ENCODE measurements at regions not wholly inside any gene's neighbourhood (a gene's known extent, or its start where the extent isn't known, plus 50 kb on each side); places are given as distances from the start of the nearest gene placed in this dataset.
A peak's percentile ranks its signal among the peaks of the same experiment; 100 is the strongest.

DNA sequence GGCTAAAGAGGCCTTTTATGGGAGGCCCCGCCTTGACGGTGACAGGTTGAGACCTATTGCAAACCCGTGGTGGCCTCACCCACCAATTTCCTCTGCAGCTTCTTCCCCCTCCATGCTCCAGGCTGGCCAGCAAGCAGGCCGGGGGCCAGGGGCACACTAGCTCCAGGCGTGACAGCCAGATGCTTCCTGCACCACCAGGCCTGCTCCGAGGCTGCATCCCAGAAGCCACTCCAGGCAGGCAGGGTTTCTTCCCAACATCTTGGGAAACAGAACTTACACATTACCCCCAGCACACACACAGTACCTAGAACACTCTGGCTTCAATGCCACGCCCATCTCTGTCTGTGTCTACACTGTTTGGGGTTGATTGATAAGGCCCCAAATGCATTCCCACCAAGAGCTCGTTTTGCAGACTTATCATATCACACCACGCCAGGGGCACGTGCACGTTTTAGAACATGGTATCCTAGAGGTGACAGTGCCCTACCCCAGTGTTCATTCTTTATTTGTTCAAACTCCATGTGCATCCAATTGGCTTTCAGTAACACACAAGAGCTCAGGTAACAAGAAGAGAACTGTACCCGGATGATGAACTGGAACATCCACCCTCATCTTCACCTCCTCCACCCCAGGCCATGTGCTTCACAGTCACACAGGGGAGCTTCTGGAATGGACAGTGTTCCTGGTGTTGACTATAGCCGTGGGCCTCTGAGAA, 221.4 kb upstream of the RREB1 start (continued):
- TF ChIP-seq DMBX1 (CRISPR knock-in tag; IDR thresholded peaks at IDR 0.05; ENCODE audit: borderline replicate concordance) (peak; percentile 88), ETV1 (tag; conservative IDR thresholded peaks at IDR 0.05; ENCODE audit: low read depth) (0 out of 2 replicates have a peak, but pooled peaks have one; percentile 22), ZSCAN29 (IDR thresholded peaks at IDR 0.05) (peak; percentile 93), ZNF766 (CRISPR knock-in tag; conservative IDR thresholded peaks at IDR 0.05) (peak; percentile 78), PYGO2 (tag; IDR thresholded peaks at IDR 0.05) (no peak), GABPB1 (CRISPR knock-in tag; IDR thresholded peaks at IDR 0.05) (peak; percentile 47; the same call in 1 of the 2 replicates), POLR2AphosphoS5 (IDR thresholded peaks at IDR 0.05; ENCODE audit: control insufficient read depth, insufficient read depth, low read depth, low read length) (peak; percentile 39; the same call in 1 of the 2 replicates), XRCC5 (IDR thresholded peaks at IDR 0.05; ENCODE audit: low read depth, low read length) (0 out of 2 replicates have a peak, but pooled peaks have one; percentile 54), NFRKB (IDR thresholded peaks at IDR 0.05; ENCODE audit: low read depth) (no peak), PHB2 (IDR thresholded peaks at IDR 0.05; ENCODE audit: low read depth) (no peak), ZNF668 (CRISPR knock-in tag; IDR thresholded peaks at IDR 0.05) (peak; percentile 92), SMARCE1 (IDR thresholded peaks at IDR 0.05) (peak; percentile 32; the same call in 1 of the 2 replicates), SREBF2 (CRISPR knock-in tag; IDR thresholded peaks at IDR 0.05) (peak; percentile 93; the same call in 1 of the 2 replicates), ZNF174 (CRISPR knock-in tag; IDR thresholded peaks at IDR 0.05) (no peak), CC2D1A (IDR thresholded peaks at IDR 0.05) (peak; percentile 13; the same call in 1 of the 2 replicates), ZNF75A (CRISPR knock-in tag; IDR thresholded peaks at IDR 0.05) (no peak)
- TF ChIP-seq, protein P1, sequence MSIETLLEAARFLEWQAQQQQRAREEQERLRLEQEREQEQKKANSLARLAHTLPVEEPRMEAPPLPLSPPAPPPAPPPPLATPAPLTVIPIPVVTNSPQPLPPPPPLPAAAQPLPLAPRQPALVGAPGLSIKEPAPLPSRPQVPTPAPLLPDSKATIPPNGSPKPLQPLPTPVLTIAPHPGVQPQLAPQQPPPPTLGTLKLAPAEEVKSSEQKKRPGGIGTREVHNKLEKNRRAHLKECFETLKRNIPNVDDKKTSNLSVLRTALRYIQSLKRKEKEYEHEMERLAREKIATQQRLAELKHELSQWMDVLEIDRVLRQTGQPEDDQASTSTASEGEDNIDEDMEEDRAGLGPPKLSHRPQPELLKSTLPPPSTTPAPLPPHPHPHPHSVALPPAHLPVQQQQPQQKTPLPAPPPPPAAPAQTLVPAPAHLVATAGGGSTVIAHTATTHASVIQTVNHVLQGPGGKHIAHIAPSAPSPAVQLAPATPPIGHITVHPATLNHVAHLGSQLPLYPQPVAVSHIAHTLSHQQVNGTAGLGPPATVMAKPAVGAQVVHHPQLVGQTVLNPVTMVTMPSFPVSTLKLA (conservative IDR thresholded peaks at IDR 0.05): peak; percentile 73 to 86
- TF ChIP-seq, protein P2, sequence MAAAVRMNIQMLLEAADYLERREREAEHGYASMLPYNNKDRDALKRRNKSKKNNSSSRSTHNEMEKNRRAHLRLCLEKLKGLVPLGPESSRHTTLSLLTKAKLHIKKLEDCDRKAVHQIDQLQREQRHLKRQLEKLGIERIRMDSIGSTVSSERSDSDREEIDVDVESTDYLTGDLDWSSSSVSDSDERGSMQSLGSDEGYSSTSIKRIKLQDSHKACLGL (CRISPR knock-in tag; IDR thresholded peaks at IDR 0.05; ENCODE audit: borderline replicate concordance, poor library complexity, severe bottlenecking): peak; percentile 10
- TF ChIP-seq, protein P3, sequence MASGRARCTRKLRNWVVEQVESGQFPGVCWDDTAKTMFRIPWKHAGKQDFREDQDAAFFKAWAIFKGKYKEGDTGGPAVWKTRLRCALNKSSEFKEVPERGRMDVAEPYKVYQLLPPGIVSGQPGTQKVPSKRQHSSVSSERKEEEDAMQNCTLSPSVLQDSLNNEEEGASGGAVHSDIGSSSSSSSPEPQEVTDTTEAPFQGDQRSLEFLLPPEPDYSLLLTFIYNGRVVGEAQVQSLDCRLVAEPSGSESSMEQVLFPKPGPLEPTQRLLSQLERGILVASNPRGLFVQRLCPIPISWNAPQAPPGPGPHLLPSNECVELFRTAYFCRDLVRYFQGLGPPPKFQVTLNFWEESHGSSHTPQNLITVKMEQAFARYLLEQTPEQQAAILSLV (tag; IDR thresholded peaks at IDR 0.05): peak; percentile 67
- TF ChIP-seq, protein P4, sequence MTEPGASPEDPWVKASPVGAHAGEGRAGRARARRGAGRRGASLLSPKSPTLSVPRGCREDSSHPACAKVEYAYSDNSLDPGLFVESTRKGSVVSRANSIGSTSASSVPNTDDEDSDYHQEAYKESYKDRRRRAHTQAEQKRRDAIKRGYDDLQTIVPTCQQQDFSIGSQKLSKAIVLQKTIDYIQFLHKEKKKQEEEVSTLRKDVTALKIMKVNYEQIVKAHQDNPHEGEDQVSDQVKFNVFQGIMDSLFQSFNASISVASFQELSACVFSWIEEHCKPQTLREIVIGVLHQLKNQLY (CRISPR knock-in tag; conservative IDR thresholded peaks at IDR 0.05): 0 out of 4 replicates have a peak, but pooled peaks of 1 of the 2 experiments have one; percentile 78
- TF ChIP-seq, protein P5, sequence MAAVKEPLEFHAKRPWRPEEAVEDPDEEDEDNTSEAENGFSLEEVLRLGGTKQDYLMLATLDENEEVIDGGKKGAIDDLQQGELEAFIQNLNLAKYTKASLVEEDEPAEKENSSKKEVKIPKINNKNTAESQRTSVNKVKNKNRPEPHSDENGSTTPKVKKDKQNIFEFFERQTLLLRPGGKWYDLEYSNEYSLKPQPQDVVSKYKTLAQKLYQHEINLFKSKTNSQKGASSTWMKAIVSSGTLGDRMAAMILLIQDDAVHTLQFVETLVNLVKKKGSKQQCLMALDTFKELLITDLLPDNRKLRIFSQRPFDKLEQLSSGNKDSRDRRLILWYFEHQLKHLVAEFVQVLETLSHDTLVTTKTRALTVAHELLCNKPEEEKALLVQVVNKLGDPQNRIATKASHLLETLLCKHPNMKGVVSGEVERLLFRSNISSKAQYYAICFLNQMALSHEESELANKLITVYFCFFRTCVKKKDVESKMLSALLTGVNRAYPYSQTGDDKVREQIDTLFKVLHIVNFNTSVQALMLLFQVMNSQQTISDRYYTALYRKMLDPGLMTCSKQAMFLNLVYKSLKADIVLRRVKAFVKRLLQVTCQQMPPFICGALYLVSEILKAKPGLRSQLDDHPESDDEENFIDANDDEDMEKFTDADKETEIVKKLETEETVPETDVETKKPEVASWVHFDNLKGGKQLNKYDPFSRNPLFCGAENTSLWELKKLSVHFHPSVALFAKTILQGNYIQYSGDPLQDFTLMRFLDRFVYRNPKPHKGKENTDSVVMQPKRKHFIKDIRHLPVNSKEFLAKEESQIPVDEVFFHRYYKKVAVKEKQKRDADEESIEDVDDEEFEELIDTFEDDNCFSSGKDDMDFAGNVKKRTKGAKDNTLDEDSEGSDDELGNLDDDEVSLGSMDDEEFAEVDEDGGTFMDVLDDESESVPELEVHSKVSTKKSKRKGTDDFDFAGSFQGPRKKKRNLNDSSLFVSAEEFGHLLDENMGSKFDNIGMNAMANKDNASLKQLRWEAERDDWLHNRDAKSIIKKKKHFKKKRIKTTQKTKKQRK (IDR thresholded peaks at IDR 0.05; ENCODE audit: borderline replicate concordance, low read depth, low read length): no peak

All from K562 (cell line).